ENCODE measurements at regions not wholly inside any gene's neighbourhood (a gene's known extent, or its start where the extent isn't known, plus 50 kb on each side); places are given as distances from the start of the nearest gene placed in this dataset.
"Not testable (repeated sequence)": the region's sequence is repeated elsewhere in the genome, so short reads cannot be mapped to it uniquely, and the experiment has no call there.

GRCh38 chr1:168410464-168410863 is 129.8 kb downstream of the TBX19 start:
- H3K36me3 Mint-ChIP-seq (ENCODE audit: low read depth) = peaks cover 17% of the 10 kb centered on the region
- no peak for DNase-seq
- H3K9me3 Mint-ChIP-seq = peaks cover 10% of the 10 kb centered on the region
- H3K4me1 Mint-ChIP-seq = peaks cover 42% of the 10 kb centered on the region
- ChIA-PET CTCF (interaction anchor here (2.6 kb wide), 1 partner anchor 12 kb away, joined by 17 read pairs; no protein-coding TSS in a partner anchor), POLR2A (interaction anchor here (0.6 kb wide), 1 partner anchor 32 kb away, joined by 7 read pairs; no protein-coding TSS in a partner anchor)
- no peak overlapping the region for H3K4me3 Mint-ChIP-seq
- H3K27ac Mint-ChIP-seq = peak overlapping the region; percentile 21
- H3K27me3 Mint-ChIP-seq = no peaks in the 10 kb centered on the region

DNA sequence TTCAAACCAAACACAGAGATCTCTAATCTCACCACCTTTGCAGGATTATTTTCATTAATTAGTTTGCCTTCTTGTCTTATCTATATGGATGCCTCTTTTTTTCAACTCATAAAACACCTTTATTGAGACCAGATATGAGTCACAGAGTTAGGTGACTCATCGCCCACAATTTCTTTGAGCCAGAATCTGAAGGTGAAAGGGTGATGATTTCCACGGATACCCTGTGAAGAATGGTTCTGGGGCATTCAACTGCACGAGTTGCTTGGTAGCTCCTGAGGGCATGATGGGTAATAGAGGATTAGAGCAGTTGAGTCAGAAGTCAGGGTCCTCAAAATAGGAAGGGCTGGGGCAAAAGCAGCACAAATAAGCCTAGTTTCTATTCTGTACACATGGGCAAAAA is 128.2 kb downstream of the TBX19 start:
- peaks cover 42% of the 10 kb centered on the region for H3K4me1 Mint-ChIP-seq
- peak overlapping the region; percentile 2 for H3K4me3 Mint-ChIP-seq
- peak overlapping the region; percentile 85 for H3K27ac Mint-ChIP-seq
- DNase-seq = peak; percentile 67
- peaks cover 10% of the 10 kb centered on the region for H3K9me3 Mint-ChIP-seq
- ChIA-PET CTCF (interaction anchor here (0.5 to 2.6 kb wide), 6 partner anchors 10 to 255 kb away, joined by 3 to 17 read pairs (median 4); no protein-coding TSS in a partner anchor), POLR2A (interaction anchor here (0.6 kb wide), 1 partner anchor 13 kb away, joined by 3 read pairs; no protein-coding TSS in a partner anchor)
- H3K36me3 Mint-ChIP-seq (ENCODE audit: low read depth) = peaks cover 17% of the 10 kb centered on the region
- H3K27me3 Mint-ChIP-seq = no peaks in the 10 kb centered on the region

DNA sequence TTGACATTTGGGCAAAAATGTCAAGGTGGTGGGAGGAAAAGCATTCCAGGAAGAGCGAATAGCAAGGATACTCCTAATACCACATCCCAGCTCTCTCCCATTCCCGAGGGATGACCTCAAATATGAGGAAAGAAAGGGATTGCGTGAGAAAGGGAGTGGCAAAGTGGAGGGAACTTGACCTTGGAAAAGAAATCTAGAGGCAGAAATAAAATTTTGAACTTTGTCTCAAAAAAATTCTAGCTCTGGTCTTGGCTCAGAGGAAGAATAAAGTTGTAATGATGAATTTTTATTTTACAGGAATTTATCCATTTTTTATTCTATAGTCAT is 127.8 kb downstream of the TBX19 start:
- Mint-ChIP-seq H3K4me3 (peak overlapping the region; percentile 17), H3K4me1 (peaks cover 42% of the 10 kb centered on the region), H3K9me3 (peaks cover 10% of the 10 kb centered on the region), H3K27ac (peak overlapping the region; percentile 85), H3K36me3 (ENCODE audit: low read depth) (peaks cover 17% of the 10 kb centered on the region), H3K27me3 (no peaks in the 10 kb centered on the region)
- POLR2A ChIA-PET = no interaction called here
- CTCF ChIA-PET = interaction anchor here (0.6 to 2.6 kb wide), 4 partner anchors 10 to 222 kb away, joined by 3 to 17 read pairs (median 5); no protein-coding TSS in a partner anchor
- DNase-seq = no peak

DNA sequence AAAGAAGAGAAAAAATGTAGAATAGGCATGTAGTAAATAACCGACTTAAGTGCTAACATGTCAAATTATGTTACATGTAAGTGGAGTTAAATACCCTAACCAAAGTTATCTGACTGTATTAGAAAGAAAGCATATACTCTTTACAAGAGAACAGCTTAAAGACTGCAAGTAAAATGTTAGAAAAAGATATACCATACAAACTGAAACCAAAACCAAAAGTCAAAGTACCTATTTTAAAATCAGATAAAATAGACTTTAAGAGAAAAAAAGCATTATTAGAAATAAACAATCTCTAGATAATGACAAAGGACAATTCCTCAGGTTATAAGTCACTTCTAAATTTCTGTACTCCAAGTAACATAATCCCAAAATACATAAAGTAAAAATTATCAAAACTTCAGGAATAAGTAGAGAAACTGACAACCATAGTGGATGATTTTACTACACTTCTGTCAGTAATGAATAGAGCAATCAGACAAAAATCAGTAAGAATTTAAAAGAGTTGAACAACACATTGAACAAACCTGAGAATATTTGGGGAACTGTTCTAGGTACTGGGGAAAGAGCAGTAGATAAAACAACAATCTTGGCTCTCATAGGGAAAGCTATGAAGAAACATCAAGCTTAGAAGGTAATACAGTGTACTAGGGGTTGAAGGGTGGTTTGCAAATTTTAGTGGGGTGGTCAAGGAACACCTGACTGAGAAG is 127.3 kb downstream of the TBX19 start:
- peak overlapping the region; percentile 17 for H3K4me3 Mint-ChIP-seq
- ChIA-PET POLR2A (interaction anchor here (1.0 kb wide), 1 partner anchor 121 kb away, joined by 3 read pairs; no protein-coding TSS in a partner anchor), CTCF (interaction anchor here (1.2 to 2.6 kb wide), 3 partner anchors 9 to 65 kb away, joined by 4 to 17 read pairs (median 6); no protein-coding TSS in a partner anchor)
- peaks cover 10% of the 10 kb centered on the region for H3K9me3 Mint-ChIP-seq
- peaks cover 17% of the 10 kb centered on the region for H3K36me3 Mint-ChIP-seq (ENCODE audit: low read depth)
- no peak for DNase-seq
- H3K4me1 Mint-ChIP-seq = peaks cover 42% of the 10 kb centered on the region
- no peaks in the 10 kb centered on the region for H3K27me3 Mint-ChIP-seq
- peak overlapping the region; percentile 85 for H3K27ac Mint-ChIP-seq

DNA sequence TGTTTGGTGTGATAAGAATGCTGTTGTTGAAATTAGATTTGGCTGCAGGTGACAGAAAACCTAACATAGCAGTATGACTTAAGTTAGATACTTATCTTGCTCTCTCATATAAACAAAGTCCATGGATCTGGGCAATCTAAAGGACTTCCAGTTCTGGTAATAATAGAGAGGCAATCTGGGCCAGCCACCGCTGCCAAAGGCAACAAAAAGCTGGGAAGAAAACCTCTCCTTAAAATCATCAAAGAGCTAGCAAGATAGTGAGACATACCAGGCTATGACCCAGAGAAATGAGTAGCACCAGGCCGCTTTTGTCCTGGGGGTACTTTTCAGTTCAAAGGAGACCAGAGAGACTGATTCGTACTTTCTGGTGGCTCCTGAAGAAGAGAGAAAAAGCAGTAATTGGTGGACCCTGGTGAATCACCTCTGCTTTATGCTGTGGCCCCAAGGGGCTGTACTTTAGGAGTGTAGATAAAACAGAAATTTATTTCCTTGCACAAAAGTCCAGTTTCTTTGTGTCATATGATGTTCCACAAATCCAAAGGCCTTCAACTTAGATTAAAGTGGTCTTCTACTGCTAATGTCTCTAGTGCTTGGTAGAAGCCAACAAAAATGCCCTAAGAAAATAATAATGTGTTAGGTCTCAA is 125.4 kb downstream of the TBX19 start:
- Mint-ChIP-seq H3K27me3 (no peaks in the 10 kb centered on the region), H3K4me1 (peaks cover 42% of the 10 kb centered on the region), H3K27ac (no peak overlapping the region), H3K9me3 (peaks cover 10% of the 10 kb centered on the region), H3K4me3 (no peak overlapping the region), H3K36me3 (ENCODE audit: low read depth) (peaks cover 17% of the 10 kb centered on the region)
- POLR2A ChIA-PET = no interaction called here
- CTCF ChIA-PET = interaction anchor here (1.3 to 1.4 kb wide), 2 partner anchors 28 to 68 kb away, joined by 3 read pairs; no protein-coding TSS in a partner anchor
- DNase-seq = no peak

DNA sequence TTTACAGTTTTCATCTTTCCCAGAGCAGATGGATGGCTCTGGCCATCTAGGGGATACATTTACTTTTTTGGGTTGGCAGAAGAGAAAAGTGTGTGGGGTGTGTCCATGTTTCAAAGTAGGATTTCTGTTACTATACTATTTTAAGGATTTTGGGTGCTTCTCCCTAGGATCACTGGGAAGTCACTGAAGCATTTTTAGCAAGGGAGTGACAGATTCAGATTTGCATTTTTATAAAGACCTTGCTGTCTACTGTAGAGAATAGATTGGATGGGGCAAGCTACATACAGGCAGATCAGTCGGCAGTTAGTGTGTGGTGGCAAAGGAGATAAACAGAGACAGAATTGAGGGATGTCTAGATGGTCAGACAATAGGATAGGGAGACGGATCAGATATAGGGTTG is 122.5 kb downstream of the TBX19 start:
- Mint-ChIP-seq H3K27me3 (no peaks in the 10 kb centered on the region), H3K36me3 (ENCODE audit: low read depth) (peaks cover 7% of the 10 kb centered on the region), H3K27ac (no peak overlapping the region), H3K9me3 (peaks cover 7% of the 10 kb centered on the region), H3K4me1 (peaks cover 30% of the 10 kb centered on the region), H3K4me3 (no peak overlapping the region)
- POLR2A ChIA-PET = no interaction called here
- CTCF ChIA-PET = interaction anchor here (0.6 to 1.4 kb wide), 4 partner anchors 10 to 36 kb away, joined by 3 to 4 read pairs (median 4); no protein-coding TSS in a partner anchor
- no peak for DNase-seq

GRCh38 chr1:168402466-168402865 is 121.8 kb downstream of the TBX19 start:
- H3K36me3 Mint-ChIP-seq (ENCODE audit: low read depth); DNase-seq; H3K4me3 Mint-ChIP-seq; POLR2A ChIA-PET; H3K9me3 Mint-ChIP-seq; H3K27me3 Mint-ChIP-seq; H3K27ac Mint-ChIP-seq: not testable (repeated sequence)
- CTCF ChIA-PET = interaction anchor here (1.0 to 2.0 kb wide), 4 partner anchors 9 to 60 kb away, joined by 3 to 7 read pairs (median 4); no protein-coding TSS in a partner anchor
- H3K4me1 Mint-ChIP-seq = peaks cover 23% of the 10 kb centered on the region

GRCh38 chr1:168401341-168401740 is 120.7 kb downstream of the TBX19 start:
- H3K4me3 Mint-ChIP-seq = no peak overlapping the region
- H3K27ac Mint-ChIP-seq = no peak overlapping the region
- peaks cover under 1% of the 10 kb centered on the region for H3K36me3 Mint-ChIP-seq (ENCODE audit: low read depth)
- POLR2A ChIA-PET = no interaction called here
- H3K9me3 Mint-ChIP-seq = peaks cover under 1% of the 10 kb centered on the region
- peaks cover 2% of the 10 kb centered on the region for H3K27me3 Mint-ChIP-seq
- CTCF ChIA-PET = interaction anchor here (0.6 to 2.0 kb wide), 4 partner anchors 18 to 60 kb away, joined by 3 to 7 read pairs (median 4); no protein-coding TSS in a partner anchor
- no peak for DNase-seq
- peaks cover 16% of the 10 kb centered on the region for H3K4me1 Mint-ChIP-seq

GRCh38 chr1:168400139-168400538 is 119.5 kb downstream of the TBX19 start:
- Mint-ChIP-seq H3K27me3 (peaks cover 2% of the 10 kb centered on the region), H3K4me3 (no peak overlapping the region), H3K27ac (no peak overlapping the region), H3K36me3 (ENCODE audit: low read depth) (no peaks in the 10 kb centered on the region), H3K9me3 (no peaks in the 10 kb centered on the region), H3K4me1 (peaks cover 16% of the 10 kb centered on the region)
- no peak for DNase-seq
- ChIA-PET POLR2A (no interaction called here), CTCF (interaction anchor here (1.1 to 2.8 kb wide), 4 partner anchors 9 to 58 kb away, joined by 3 to 17 read pairs (median 6); no protein-coding TSS in a partner anchor)

GRCh38 chr1:168397806-168398205 is 117.1 kb downstream of the TBX19 start:
- Mint-ChIP-seq H3K27ac (no peak overlapping the region), H3K27me3 (peaks cover 7% of the 10 kb centered on the region), H3K4me1 (peaks cover 16% of the 10 kb centered on the region), H3K36me3 (ENCODE audit: low read depth) (no peaks in the 10 kb centered on the region), H3K9me3 (no peaks in the 10 kb centered on the region), H3K4me3 (no peak overlapping the region)
- DNase-seq = no peak
- POLR2A ChIA-PET = no interaction called here
- CTCF ChIA-PET = interaction anchor here (0.6 to 2.8 kb wide), 3 partner anchors 8 to 16 kb away, joined by 5 to 17 read pairs (median 6); no protein-coding TSS in a partner anchor

GRCh38 chr1:168396940-168397684 is 116.4 kb downstream of the TBX19 start:
- Mint-ChIP-seq H3K4me3 (no peak overlapping the region), H3K9me3 (no peaks in the 10 kb centered on the region), H3K27ac (no peak overlapping the region), H3K36me3 (ENCODE audit: low read depth) (no peaks in the 10 kb centered on the region), H3K27me3 (peaks cover 14% of the 10 kb centered on the region), H3K4me1 (peaks cover 18% of the 10 kb centered on the region)
- no peak for DNase-seq
- POLR2A ChIA-PET = no interaction called here
- CTCF ChIA-PET = interaction anchor here (0.6 to 2.8 kb wide), 2 partner anchors 12 to 16 kb away, joined by 5 to 17 read pairs; no protein-coding TSS in a partner anchor

GRCh38 chr1:168396508-168396907 is 115.8 kb downstream of the TBX19 start:
- ChIA-PET CTCF (interaction anchor here (1.5 kb wide), 2 partner anchors 29 to 34 kb away, joined by 3 to 4 read pairs; no protein-coding TSS in a partner anchor), POLR2A (no interaction called here)
- H3K9me3 Mint-ChIP-seq = no peaks in the 10 kb centered on the region
- DNase-seq = no peak
- peaks cover 19% of the 10 kb centered on the region for H3K4me1 Mint-ChIP-seq
- no peak overlapping the region for H3K27ac Mint-ChIP-seq
- no peak overlapping the region for H3K4me3 Mint-ChIP-seq
- H3K36me3 Mint-ChIP-seq (ENCODE audit: low read depth) = no peaks in the 10 kb centered on the region
- peaks cover 17% of the 10 kb centered on the region for H3K27me3 Mint-ChIP-seq

Measured in activated CD4-positive, alpha-beta T cell treated with anti-CD3 and anti-CD28 coated beads, Interleukin-2, amount 10 ng/mL, durations not matched to agents 7 days and 5 days (primary cell).